22Rv1 (cell line): ENCODE measurements at regions not wholly inside any gene's neighbourhood (a gene's known extent, or its start where the extent isn't known, plus 50 kb on each side); places are given as distances from the start of the nearest gene placed in this dataset.

Experiments
- ZFX ChIP-seq: fragments of 450-650 bp; IDR thresholded peaks from 2 replicates; pipeline ENCODE4 v1.6.1; 2017; ENCODE audit warnings: antibody characterized with exemption, borderline replicate concordance
- TF ChIP-seq, protein P1 (sequence below): fragments of 450-650 bp; IDR thresholded peaks from 2 replicates; pipeline ENCODE4 v1.5.1; 2017; ENCODE audit warnings: mild to moderate bottlenecking

DNA sequence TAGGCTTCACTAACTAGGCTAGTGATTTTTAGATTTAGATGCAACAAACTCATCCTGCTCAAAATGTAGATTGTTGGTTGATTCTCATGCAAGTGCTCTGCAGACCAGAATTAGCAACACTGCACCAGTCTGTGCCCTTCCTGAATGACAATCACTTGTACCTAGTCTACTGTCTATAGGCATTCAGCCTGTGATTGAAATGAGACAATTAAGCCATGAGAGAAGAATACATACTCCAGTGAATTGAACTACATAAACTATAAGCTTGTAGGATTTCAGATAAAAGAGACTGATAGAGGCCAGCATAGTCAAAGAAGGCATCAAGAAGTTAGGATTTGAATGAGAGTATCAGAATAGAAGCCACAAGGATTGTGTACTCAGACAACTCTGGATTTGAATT is 138.3 kb upstream of the NRXN1 start:
- TF ChIP-seq, protein P1, sequence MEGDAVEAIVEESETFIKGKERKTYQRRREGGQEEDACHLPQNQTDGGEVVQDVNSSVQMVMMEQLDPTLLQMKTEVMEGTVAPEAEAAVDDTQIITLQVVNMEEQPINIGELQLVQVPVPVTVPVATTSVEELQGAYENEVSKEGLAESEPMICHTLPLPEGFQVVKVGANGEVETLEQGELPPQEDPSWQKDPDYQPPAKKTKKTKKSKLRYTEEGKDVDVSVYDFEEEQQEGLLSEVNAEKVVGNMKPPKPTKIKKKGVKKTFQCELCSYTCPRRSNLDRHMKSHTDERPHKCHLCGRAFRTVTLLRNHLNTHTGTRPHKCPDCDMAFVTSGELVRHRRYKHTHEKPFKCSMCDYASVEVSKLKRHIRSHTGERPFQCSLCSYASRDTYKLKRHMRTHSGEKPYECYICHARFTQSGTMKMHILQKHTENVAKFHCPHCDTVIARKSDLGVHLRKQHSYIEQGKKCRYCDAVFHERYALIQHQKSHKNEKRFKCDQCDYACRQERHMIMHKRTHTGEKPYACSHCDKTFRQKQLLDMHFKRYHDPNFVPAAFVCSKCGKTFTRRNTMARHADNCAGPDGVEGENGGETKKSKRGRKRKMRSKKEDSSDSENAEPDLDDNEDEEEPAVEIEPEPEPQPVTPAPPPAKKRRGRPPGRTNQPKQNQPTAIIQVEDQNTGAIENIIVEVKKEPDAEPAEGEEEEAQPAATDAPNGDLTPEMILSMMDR: no peak
- TF ChIP-seq ZFX: no peak
